BJ (cell line): ENCODE measurements at regions not wholly inside any gene's neighbourhood (a gene's known extent, or its start where the extent isn't known, plus 50 kb on each side); places are given as distances from the start of the nearest gene placed in this dataset.

ENCODE experiments used
- CTCF ChIA-PET: fragments of 350-600 bp; formaldehyde crosslinking; extraction: SDS; loops from one replicate; lab custom pipeline; 2021; ENCODE audit warnings: antibody characterized with exemption, inconsistent platforms; lab: Yijun Ruan, JAX
- POLR2A ChIA-PET: fragments of 300-600 bp; sonication (Branson Sonifier 250); formaldehyde crosslinking; extraction: SDS; loops from one replicate; lab custom pipeline; 2021; ENCODE audit warnings: antibody characterized with exemption; lab: Charles Lee
- DNase-seq: peaks from one replicate; pipeline ENCODE4 v3.0.0-alpha.2; 2011; ENCODE audit warnings: low read depth
- H3K27me3 ChIP-seq: 2 replicates; pipeline ENCODE4 v1.6.0; 2011; ENCODE audit warnings: low read length; ENCODE audit not compliant: control insufficient read depth, insufficient read depth
- H3K36me3 ChIP-seq: 2 replicates; pipeline ENCODE4 v1.5.1; 2011; ENCODE audit warnings: low read length; ENCODE audit not compliant: control insufficient read depth, insufficient read depth
- H3K4me3 ChIP-seq: 2 replicates; pipeline ENCODE4 v1.5.1; 2011; ENCODE audit warnings: low read depth, mild to moderate bottlenecking, control low read depth, low read length
- CTCF ChIP-seq: IDR thresholded peaks from 2 replicates; pipeline ENCODE4 v1.5.1; 2011; ENCODE audit warnings: low read depth, mild to moderate bottlenecking, control low read depth, inconsistent platforms, low read length, moderate library complexity; ENCODE audit not compliant: insufficient read depth

- H3K27me3 ChIP-seq: no peaks in the 10 kb centered on the region
- ChIA-PET CTCF (no interaction called here), POLR2A (no interaction called here)
- no peaks in the 10 kb centered on the region for H3K36me3 ChIP-seq
- no peak for TF ChIP-seq CTCF
- DNase-seq: no peak
- H3K4me3 ChIP-seq: no peak overlapping the region
Observed at GRCh38 chr3:124257336-124257864, 265.5 kb upstream of the ROPN1 start.

GRCh38 chr3:124258057-124258500, 266.2 kb upstream of the ROPN1 start:
- H3K36me3 ChIP-seq: no peaks in the 10 kb centered on the region
- no peak for TF ChIP-seq CTCF
- POLR2A ChIA-PET: no interaction called here
- no peaks in the 10 kb centered on the region for H3K27me3 ChIP-seq
- CTCF ChIA-PET: no interaction called here
- no peak overlapping the region for H3K4me3 ChIP-seq
- DNase-seq: no peak

GRCh38 chr3:124260206-124260915, 268.4 kb upstream of the ROPN1 start:
- ChIA-PET CTCF (interaction anchor here (1.0 to 1.8 kb wide), 4 partner anchors 9 to 227 kb away, joined by 4 to 6 read pairs (median 4); partner anchors contain the start of gene KALRN), POLR2A (no interaction called here)
- no peak for DNase-seq

GRCh38 chr3:124261306-124261705, 269.4 kb upstream of the ROPN1 start:
- CTCF ChIA-PET: interaction anchor here (1.0 to 1.8 kb wide), 2 partner anchors 8 to 91 kb away, joined by 4 to 6 read pairs; no protein-coding TSS in a partner anchor
- no peak overlapping the region for H3K4me3 ChIP-seq

More at GRCh38 chr3:124260206-124260915, 268.4 kb upstream of the ROPN1 start:
- no peaks in the 10 kb centered on the region for H3K27me3 ChIP-seq
- no peak for TF ChIP-seq CTCF
- H3K4me3 ChIP-seq: no peak overlapping the region
- no peaks in the 10 kb centered on the region for H3K36me3 ChIP-seq

More at GRCh38 chr3:124261306-124261705, 269.4 kb upstream of the ROPN1 start:
- no peak for DNase-seq
- no peak for TF ChIP-seq CTCF
- POLR2A ChIA-PET: no interaction called here
- H3K27me3 ChIP-seq: no peaks in the 10 kb centered on the region
- H3K36me3 ChIP-seq: no peaks in the 10 kb centered on the region
